Gastrocnemius medialis (tissue), 4 donors: ENCODE measurements at regions not wholly inside any gene's neighbourhood (a gene's known extent, or its start where the extent isn't known, plus 50 kb on each side); places are given as distances from the start of the nearest gene placed in this dataset.

Source experiments
- ATAC-seq, 2 donors: fragments of 150-250 bp; one replicate each; pipeline ENCODE4 v1.9.1; 2016
- DNase-seq, 2 donors: peaks; one replicate each; pipeline ENCODE4 v3.0.0-alpha.2; 2019
- H3K27ac ChIP-seq, 4 donors: fragments of 200-600 bp; sonication (generic); 1 replicate in 1 of 4; 2 replicates in 3 of 4; pipeline ENCODE4 v1.5.1; 2016 to 2018; ENCODE audit warnings: mild to moderate bottlenecking in 2 of 4, moderate library complexity in 1 of 4
- H3K27me3 ChIP-seq, 3 donors: fragments of 200-600 bp; sonication (generic) in 2 of 3; 1 replicate in 1 of 3; 2 replicates in 2 of 3; pipeline versions ENCODE4 v1.5.1 to v1.6.0; 2016 to 2019; ENCODE audit warnings: mild to moderate bottlenecking in 1 of 3, moderate library complexity in 1 of 3
- H3K36me3 ChIP-seq, 2 donors: fragments of 200-600 bp; sonication (generic) in 1 of 2; one replicate each; pipeline ENCODE4 v1.5.1; 2017 to 2018
- H3K4me1 ChIP-seq, 2 donors: fragments of 200-600 bp; sonication (generic) in 1 of 2; one replicate each; pipeline ENCODE4 v1.5.1; 2016 to 2017; ENCODE audit warnings: mild to moderate bottlenecking in 2 of 2
- H3K4me3 ChIP-seq, 4 donors: fragments of 200-600 bp; sonication (generic) in 3 of 4; 1 replicate in 1 of 4; 2 replicates in 3 of 4; pipeline ENCODE4 v1.5.1; 2016 to 2019; ENCODE audit warnings: mild to moderate bottlenecking in 2 of 4
- H3K9me3 ChIP-seq, 3 donors: fragments of 200-600 bp; sonication (generic) in 2 of 3; 1 replicate in 1 of 3; 2 replicates in 2 of 3; pipeline ENCODE4 v1.5.1; 2016 to 2019
- POLR2A ChIP-seq, 2 donors: fragments of 450-650 bp; IDR thresholded peaks; one replicate each; pipeline ENCODE4 v1.6.1; 2017; ENCODE audit warnings: antibody characterized with exemption in 2 of 2, mild to moderate bottlenecking in 2 of 2, moderate library complexity in 2 of 2
- in situ Hi-C, 4 donors: fragments of 200-750 bp; cut with MboI; loops; one replicate each; pipeline versions ENCODE4 v1.15.0 to v1.8.0; 2017; ENCODE audit warnings: low sequenced_read_pairs in 4 of 4
- intact Hi-C: fragments of 100-400 bp; cut with DNase I; formaldehyde crosslinking; loops from one replicate; pipeline ENCODE4 v1.15.1; 2023; ENCODE audit warnings: low total_unique reads
- TF ChIP-seq, protein P1 (sequence below), 5 experiments: fragments of 450-650 bp in 3 of 5; fragments of 200-600 bp in 2 of 5; sonication (generic) in 2 of 5; IDR thresholded peaks in 4 of 5; conservative IDR thresholded peaks in 1 of 5; 1 replicate in 4 of 5; 2 replicates in 1 of 5; pipeline ENCODE4 v1.5.1; 2016 to 2019; ENCODE audit warnings: antibody characterized with exemption in 5 of 5, mild to moderate bottlenecking in 3 of 5, moderate library complexity in 3 of 5

DNA sequence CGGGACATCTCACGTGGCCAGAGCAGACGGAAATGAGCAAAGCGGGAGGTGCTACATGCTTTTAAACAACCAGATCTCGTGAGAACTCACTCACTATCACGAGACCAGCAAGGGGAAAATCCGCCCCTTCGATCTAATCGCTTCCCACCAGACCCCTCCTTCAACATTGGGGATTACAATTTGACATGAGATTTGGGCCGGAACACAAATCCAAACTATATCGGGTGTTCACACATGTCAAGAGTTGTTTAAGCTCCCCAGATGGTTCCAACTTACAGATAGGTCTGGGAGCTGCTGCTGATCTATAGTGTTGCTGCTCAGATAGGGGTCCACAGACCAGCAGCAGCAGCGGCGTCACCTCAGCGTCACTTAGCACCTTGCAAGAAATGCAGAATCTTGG, 194.9 kb downstream of the GPAM start:
- H3K27me3 ChIP-seq = no peaks in the 10 kb centered on the region

GRCh38 chr10:111989136-111989911, 194.2 kb downstream of the GPAM start:
- intact Hi-C loops (no loop called here), in situ Hi-C loops (no loop called here)
- no peak overlapping the region for H3K27ac ChIP-seq
- H3K9me3 ChIP-seq = no peaks in the 10 kb centered on the region
- no peak overlapping the region for H3K4me3 ChIP-seq
- H3K27me3 ChIP-seq = no peaks in the 10 kb centered on the region
- no peak for TF ChIP-seq POLR2A (IDR thresholded peaks at IDR 0.05)
- TF ChIP-seq, protein P1, sequence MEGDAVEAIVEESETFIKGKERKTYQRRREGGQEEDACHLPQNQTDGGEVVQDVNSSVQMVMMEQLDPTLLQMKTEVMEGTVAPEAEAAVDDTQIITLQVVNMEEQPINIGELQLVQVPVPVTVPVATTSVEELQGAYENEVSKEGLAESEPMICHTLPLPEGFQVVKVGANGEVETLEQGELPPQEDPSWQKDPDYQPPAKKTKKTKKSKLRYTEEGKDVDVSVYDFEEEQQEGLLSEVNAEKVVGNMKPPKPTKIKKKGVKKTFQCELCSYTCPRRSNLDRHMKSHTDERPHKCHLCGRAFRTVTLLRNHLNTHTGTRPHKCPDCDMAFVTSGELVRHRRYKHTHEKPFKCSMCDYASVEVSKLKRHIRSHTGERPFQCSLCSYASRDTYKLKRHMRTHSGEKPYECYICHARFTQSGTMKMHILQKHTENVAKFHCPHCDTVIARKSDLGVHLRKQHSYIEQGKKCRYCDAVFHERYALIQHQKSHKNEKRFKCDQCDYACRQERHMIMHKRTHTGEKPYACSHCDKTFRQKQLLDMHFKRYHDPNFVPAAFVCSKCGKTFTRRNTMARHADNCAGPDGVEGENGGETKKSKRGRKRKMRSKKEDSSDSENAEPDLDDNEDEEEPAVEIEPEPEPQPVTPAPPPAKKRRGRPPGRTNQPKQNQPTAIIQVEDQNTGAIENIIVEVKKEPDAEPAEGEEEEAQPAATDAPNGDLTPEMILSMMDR (IDR thresholded peaks at IDR 0.05 in 4 of 5, conservative IDR thresholded peaks at IDR 0.05 in 1 of 5) = no peak
- ATAC-seq = no peak
- peaks cover 0 to 4% of the 10 kb centered on the region in 2 donors for H3K4me1 ChIP-seq
- H3K36me3 ChIP-seq = no peaks in the 10 kb centered on the region
- no peak for DNase-seq

More for the DNA sequence above, 194.9 kb downstream of the GPAM start:
- intact Hi-C loops = no loop called here
- in situ Hi-C loops = no loop called here
- Histone ChIP-seq H3K4me3 (no peak overlapping the region), H3K27ac (no peak overlapping the region), H3K9me3 (no peaks in the 10 kb centered on the region), H3K36me3 (no peaks in the 10 kb centered on the region), H3K4me1 (peaks cover 0 to 4% of the 10 kb centered on the region in 2 donors)
- ATAC-seq = no peak
- TF ChIP-seq POLR2A (IDR thresholded peaks at IDR 0.05) = no peak
- TF ChIP-seq, protein P1 (IDR thresholded peaks at IDR 0.05 in 4 of 5, conservative IDR thresholded peaks at IDR 0.05 in 1 of 5) = no peak
- DNase-seq = no peak

DNA sequence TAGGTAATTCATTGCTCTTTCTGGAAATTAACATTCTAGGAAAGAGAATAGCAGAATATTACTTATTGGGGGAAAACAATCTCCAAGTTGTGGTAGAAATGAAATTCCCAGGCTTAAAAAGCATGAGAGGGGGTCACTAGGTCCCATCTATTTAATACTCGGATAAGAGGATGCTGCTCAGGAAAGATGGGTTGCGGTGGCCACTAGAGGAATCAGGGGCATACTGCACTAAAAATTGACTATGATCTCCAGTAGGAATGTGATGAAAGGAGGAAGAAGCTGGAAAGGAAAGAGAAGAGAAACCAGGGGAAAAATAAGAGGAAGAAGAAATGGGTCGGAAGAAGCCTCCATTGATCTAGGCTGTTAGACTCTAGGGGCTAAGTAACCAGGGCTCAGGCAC, 192.8 kb downstream of the GPAM start:
- DNase-seq (no peak), ATAC-seq (no peak)
- Histone ChIP-seq H3K4me3 (no peak overlapping the region), H3K4me1 (no peaks in the 10 kb centered on the region), H3K9me3 (no peaks in the 10 kb centered on the region), H3K27me3 (no peaks in the 10 kb centered on the region), H3K27ac (no peak overlapping the region), H3K36me3 (no peaks in the 10 kb centered on the region)
- no peak for TF ChIP-seq POLR2A (IDR thresholded peaks at IDR 0.05)
- TF ChIP-seq, protein P1 (IDR thresholded peaks at IDR 0.05 in 4 of 5, conservative IDR thresholded peaks at IDR 0.05 in 1 of 5) = peak in 1 of 5 experiments; percentile 26
- intact Hi-C loops = no loop called here
- in situ Hi-C loops = no loop called here

- intact Hi-C loops (no loop called here), in situ Hi-C loops (no loop called here)
- Histone ChIP-seq H3K36me3 (no peaks in the 10 kb centered on the region), H3K27ac (no peak overlapping the region), H3K4me1 (no peaks in the 10 kb centered on the region), H3K4me3 (no peak overlapping the region), H3K9me3 (no peaks in the 10 kb centered on the region), H3K27me3 (no peaks in the 10 kb centered on the region)
- DNase-seq (no peak), ATAC-seq (no peak)
- TF ChIP-seq, protein P1 (IDR thresholded peaks at IDR 0.05 in 4 of 5, conservative IDR thresholded peaks at IDR 0.05 in 1 of 5) = no peak
- TF ChIP-seq POLR2A (IDR thresholded peaks at IDR 0.05) = no peak
Measured at GRCh38 chr10:111993321-111993720, 190.2 kb downstream of the GPAM start.
